Endothelial cell (in vitro differentiated cells): ENCODE measurements at regions not wholly inside any gene's neighbourhood (a gene's known extent, or its start where the extent isn't known, plus 50 kb on each side); places are given as distances from the start of the nearest gene placed in this dataset.

ENCODE experiments used
- DNase-seq: peaks from one replicate; pipeline ENCODE4 v3.0.0; 2021; ENCODE audit warnings: low spot score
- H3K27ac Mint-ChIP-seq: one replicate; pipeline ENCODE4 v1.8.0; 2021; ENCODE audit warnings: mixed read lengths, inconsistent platforms; ENCODE audit not compliant: unreplicated experiment
- H3K27me3 Mint-ChIP-seq: one replicate; pipeline ENCODE4 v1.8.0; 2021; ENCODE audit warnings: mild to moderate bottlenecking, moderate library complexity, mixed read lengths, inconsistent platforms; ENCODE audit not compliant: unreplicated experiment
- H3K36me3 Mint-ChIP-seq: one replicate; pipeline ENCODE4 v1.8.0; 2021; ENCODE audit warnings: mild to moderate bottlenecking, low read depth, mixed read lengths, inconsistent platforms; ENCODE audit not compliant: unreplicated experiment
- H3K4me1 Mint-ChIP-seq: one replicate; pipeline ENCODE4 v1.8.0; 2021; ENCODE audit warnings: mild to moderate bottlenecking, mixed read lengths, inconsistent platforms; ENCODE audit not compliant: unreplicated experiment
- H3K4me3 Mint-ChIP-seq: one replicate; pipeline ENCODE4 v1.8.0; 2021; ENCODE audit warnings: mild to moderate bottlenecking, mixed read lengths, inconsistent platforms; ENCODE audit not compliant: unreplicated experiment
- H3K9me3 Mint-ChIP-seq: one replicate; pipeline ENCODE4 v1.8.0; 2021; ENCODE audit warnings: mixed read lengths, inconsistent platforms; ENCODE audit not compliant: unreplicated experiment
- CTCF ChIP-seq: fragments of 200-600 bp; sonication (generic); IDR thresholded peaks from one replicate; pipeline ENCODE4 v1.5.0; 2021; ENCODE audit warnings: antibody characterized with exemption; ENCODE audit not compliant: unreplicated experiment

- no peak for DNase-seq
- Mint-ChIP-seq H3K36me3 (no peaks in the 10 kb centered on the region), H3K4me1 (peaks cover 6% of the 10 kb centered on the region), H3K27ac (no peak overlapping the region), H3K27me3 (peaks cover 12% of the 10 kb centered on the region), H3K4me3 (no peak overlapping the region), H3K9me3 (no peaks in the 10 kb centered on the region)
- no peak for TF ChIP-seq CTCF
Observed at GRCh38 chr12:3366451-3367110, 124.4 kb upstream of the PRMT8 start.

GRCh38 chr12:3367750-3368444, 123.1 kb upstream of the PRMT8 start:
- Mint-ChIP-seq H3K4me3 (no peak overlapping the region), H3K27me3 (peaks cover 12% of the 10 kb centered on the region), H3K9me3 (no peaks in the 10 kb centered on the region), H3K36me3 (no peaks in the 10 kb centered on the region), H3K4me1 (peaks cover 6% of the 10 kb centered on the region), H3K27ac (no peak overlapping the region)
- no peak for TF ChIP-seq CTCF
- DNase-seq: no peak

GRCh38 chr12:3371018-3371417, 120.0 kb upstream of the PRMT8 start:
- DNase-seq: no peak
- H3K27ac Mint-ChIP-seq: no peak overlapping the region
- no peaks in the 10 kb centered on the region for H3K27me3 Mint-ChIP-seq
- no peaks in the 10 kb centered on the region for H3K36me3 Mint-ChIP-seq
- no peak for TF ChIP-seq CTCF
- no peaks in the 10 kb centered on the region for H3K9me3 Mint-ChIP-seq
- no peak overlapping the region for H3K4me3 Mint-ChIP-seq
- H3K4me1 Mint-ChIP-seq: no peaks in the 10 kb centered on the region

- Mint-ChIP-seq H3K9me3 (no peaks in the 10 kb centered on the region), H3K4me3 (no peak overlapping the region), H3K27me3 (no peaks in the 10 kb centered on the region), H3K27ac (no peak overlapping the region), H3K36me3 (no peaks in the 10 kb centered on the region), H3K4me1 (no peaks in the 10 kb centered on the region)
- no peak for TF ChIP-seq CTCF
- no peak for DNase-seq
Observed at GRCh38 chr12:3375326-3375725, 115.7 kb upstream of the PRMT8 start.

GRCh38 chr12:3376779-3377455, 114.1 kb upstream of the PRMT8 start:
- Mint-ChIP-seq H3K4me1 (peaks cover 3% of the 10 kb centered on the region), H3K4me3 (no peak overlapping the region), H3K36me3 (no peaks in the 10 kb centered on the region), H3K27ac (no peak overlapping the region), H3K9me3 (no peaks in the 10 kb centered on the region), H3K27me3 (peaks cover 3% of the 10 kb centered on the region)
- TF ChIP-seq CTCF: no peak
- no peak for DNase-seq
